SKM-1 (cell line): ENCODE measurements at regions not wholly inside any gene's neighbourhood (a gene's known extent, or its start where the extent isn't known, plus 50 kb on each side); places are given as distances from the start of the nearest gene placed in this dataset.

Experiments used
- DNase-seq: peaks from one replicate; lab custom pipeline; 2025; ENCODE audit not compliant: unreplicated experiment; lab: John Stamatoyannopoulos, UW

- DNase-seq = no peak
Measured at GRCh38 chr15:97545799-97546198, 414.7 kb upstream of the ARRDC4 start.

DNA sequence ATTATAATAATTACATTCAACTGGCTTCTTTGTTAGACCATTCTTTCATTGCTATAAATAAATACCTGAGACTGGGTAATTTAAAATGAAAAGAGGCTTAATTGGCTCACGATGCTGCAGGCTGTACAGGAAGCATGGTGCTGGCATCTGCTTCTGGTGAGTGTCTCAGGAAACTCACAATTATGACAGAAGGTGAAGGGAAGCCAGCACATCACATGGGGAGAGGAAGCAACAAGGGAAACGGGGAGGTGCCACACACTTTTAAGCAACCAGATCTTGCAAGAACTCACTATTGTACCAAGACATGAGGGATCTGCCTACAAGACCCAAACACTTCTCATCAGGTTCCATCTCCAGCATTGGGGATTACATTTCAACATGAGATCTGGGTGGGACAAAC lies 413.1 kb upstream of the ARRDC4 start:
- DNase-seq = no peak

GRCh38 chr15:97561529-97561928 lies 399.0 kb upstream of the ARRDC4 start:
- DNase-seq = no peak

GRCh38 chr15:97563516-97563915 lies 397.0 kb upstream of the ARRDC4 start:
- no peak for DNase-seq

GRCh38 chr15:97566961-97567360 lies 393.5 kb upstream of the ARRDC4 start:
- DNase-seq = no peak

GRCh38 chr15:97567411-97567810 lies 393.1 kb upstream of the ARRDC4 start:
- no peak for DNase-seq

DNA sequence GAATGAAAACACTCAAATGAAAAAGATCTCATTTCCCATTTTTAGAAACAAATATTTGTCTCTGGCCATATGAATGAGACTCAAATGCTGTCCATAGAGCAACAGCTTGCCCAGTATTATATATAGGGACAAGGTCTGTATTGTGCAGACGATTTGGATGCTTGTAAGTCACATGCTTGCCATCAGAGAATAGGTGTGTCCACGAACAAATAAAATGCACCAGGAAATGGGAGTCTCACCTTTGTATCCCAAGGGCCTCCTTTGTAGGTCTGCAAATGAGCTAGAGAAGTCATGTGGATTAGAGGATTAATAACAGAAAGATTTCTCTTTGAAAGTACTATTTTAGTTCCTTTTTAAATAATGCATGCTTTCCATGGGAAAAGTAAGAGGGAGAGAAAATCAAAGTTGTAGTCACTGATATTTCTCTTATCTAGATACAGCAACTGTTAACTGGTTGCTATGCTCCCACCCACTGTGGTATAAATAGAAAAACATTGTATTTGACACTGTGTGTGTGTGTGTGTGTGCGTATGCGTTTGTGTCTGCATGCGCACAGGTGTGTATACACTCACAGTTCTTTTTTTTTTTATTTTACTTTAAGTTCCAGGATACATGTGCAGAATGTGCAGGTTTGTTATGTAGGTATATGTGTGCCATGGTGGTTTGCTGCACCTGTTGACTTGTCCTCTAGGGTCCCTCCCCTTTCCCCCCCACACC lies 383.4 kb upstream of the ARRDC4 start:
- DNase-seq = no peak

GRCh38 chr15:97585408-97585807 lies 375.1 kb upstream of the ARRDC4 start:
- no peak for DNase-seq

GRCh38 chr15:97592778-97593177 lies 367.7 kb upstream of the ARRDC4 start:
- no peak for DNase-seq

DNA sequence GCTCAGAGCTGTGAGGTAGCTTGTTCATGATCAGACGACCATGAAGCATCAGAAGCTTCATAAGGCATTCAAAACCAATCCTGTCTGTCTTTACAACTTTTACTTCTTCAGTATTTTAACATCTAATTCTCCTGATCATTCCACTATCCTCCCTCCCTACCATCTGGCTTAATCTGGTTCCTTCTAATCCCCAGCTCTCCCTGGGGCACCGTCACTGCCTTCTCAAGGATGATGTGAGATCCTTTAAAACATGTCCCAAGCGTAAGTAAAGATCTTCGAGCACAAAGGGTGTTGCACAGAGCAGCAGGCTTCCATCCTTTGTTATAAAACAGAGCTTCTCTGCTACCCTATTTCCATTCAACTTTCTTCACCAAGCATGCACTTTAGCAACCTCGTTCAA lies 362.7 kb upstream of the ARRDC4 start:
- no peak for DNase-seq

- no peak for DNase-seq
Measured at GRCh38 chr15:97598353-97598798, 362.1 kb upstream of the ARRDC4 start.

DNA sequence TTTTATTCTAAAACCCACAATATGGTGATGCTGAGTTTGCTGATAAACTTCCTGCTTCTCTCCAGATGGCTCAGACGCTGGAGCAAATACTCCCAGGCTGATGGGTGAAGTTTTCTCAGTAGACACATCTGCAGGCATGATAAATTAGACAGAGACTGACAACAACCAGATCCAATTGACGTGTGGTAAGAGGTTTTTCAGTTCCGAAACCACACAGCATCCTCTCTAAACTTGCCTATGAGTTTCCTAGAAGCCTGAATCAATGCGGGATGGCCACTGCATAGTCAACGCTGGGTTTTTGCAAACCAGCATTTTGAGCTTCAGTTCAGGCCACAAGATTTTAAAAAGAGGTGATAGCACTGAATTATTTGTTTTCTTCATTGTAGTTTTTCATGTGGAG lies 360.3 kb upstream of the ARRDC4 start:
- no peak for DNase-seq

GRCh38 chr15:97604677-97605076 lies 355.8 kb upstream of the ARRDC4 start:
- no peak for DNase-seq

GRCh38 chr15:97615114-97615513 lies 345.4 kb upstream of the ARRDC4 start:
- DNase-seq = no peak

DNA sequence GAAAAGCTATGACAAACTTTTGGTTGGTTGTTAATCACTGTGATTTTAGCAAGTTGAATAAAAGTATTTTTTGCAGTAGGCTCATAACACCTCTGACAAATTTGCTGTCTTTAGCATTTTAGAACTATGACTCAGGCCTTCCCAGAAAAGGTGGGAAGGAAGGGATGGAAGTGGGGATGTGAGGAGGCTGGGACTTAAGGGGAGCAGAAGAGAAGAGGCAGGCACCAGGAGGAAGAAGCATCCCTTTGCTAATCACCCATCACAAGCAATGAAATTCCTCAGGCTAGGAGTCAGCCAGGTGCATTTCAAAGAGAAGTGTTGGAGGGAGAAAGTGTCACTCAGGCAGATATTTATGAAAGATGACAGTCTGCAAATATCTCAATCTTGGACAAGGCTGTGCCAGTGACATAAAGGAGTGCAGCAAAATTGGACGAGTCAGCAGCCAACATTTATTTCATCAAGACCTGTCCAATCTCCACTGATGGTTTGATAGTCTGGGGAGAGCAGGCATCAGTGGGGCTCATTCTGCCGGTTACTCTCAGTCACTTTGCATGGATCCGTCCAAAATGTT lies 337.3 kb upstream of the ARRDC4 start:
- no peak for DNase-seq

DNA sequence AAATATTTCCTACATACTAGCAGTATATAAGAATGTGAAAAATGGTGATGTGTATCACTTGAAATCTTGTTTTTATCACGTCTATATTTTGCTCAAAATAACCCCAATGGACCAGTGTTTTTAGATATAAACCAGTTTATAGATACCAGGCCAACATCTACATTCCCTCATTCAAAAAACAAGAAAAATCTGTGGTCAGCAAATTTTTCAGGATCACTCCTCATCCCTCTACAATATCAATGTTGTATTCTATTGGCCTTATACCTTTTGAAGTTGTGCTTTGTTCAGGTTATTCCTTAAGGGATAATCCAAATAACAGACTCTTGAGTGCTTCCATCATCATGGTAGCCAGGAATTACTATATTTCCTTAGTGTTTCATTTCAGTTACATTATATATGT lies 332.9 kb upstream of the ARRDC4 start:
- DNase-seq = no peak

DNA sequence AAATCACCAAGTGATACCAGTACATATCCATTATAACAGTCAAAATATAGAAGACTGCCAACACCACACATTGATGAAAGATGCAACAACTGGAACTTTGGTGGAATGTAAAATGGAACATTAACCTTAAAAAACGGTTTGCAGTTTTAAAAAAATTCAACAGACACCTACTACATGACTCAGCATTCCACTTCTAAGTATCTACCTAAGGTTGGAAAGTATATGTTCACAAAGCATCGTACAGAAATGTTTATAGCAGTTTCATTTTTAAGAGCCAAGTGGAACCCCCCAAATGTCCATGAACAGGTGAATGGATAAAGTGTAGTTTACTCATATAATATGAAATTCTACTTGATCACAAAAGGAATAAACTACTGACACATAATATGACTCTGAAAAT lies 314.7 kb upstream of the ARRDC4 start:
- DNase-seq = no peak

GRCh38 chr15:97648728-97649127 lies 311.8 kb upstream of the ARRDC4 start:
- no peak for DNase-seq

- no peak for DNase-seq
Measured at GRCh38 chr15:97652041-97652440, 308.5 kb upstream of the ARRDC4 start.

DNA sequence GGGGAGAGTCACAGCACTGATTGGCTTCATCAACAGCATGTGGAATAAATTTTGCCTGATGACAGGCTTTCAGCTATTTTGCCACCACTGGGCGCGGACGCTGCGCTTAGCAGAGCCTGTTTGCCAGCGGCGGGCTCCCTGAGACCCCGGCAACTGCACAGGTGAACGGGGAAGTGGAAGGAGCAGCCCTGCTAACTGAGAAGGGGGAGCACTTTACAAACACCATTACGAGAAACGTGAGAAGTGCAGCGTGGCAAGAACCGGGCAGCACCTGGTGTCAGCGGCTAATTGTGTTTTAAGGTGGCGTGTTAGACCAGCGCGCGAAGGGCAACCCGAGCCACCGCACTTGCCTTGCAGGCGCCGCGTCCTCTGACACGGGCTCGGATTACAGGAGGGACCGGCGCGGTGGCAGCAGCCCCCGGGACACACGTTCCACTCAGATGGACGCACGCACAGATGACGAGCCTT lies 307.8 kb upstream of the ARRDC4 start:
- DNase-seq = no peak

GRCh38 chr15:97653896-97654295 lies 306.6 kb upstream of the ARRDC4 start:
- DNase-seq = no peak

GRCh38 chr15:97654481-97655076 lies 305.9 kb upstream of the ARRDC4 start:
- DNase-seq = no peak
